H9 (cell line): ENCODE measurements at regions not wholly inside any gene's neighbourhood (a gene's known extent, or its start where the extent isn't known, plus 50 kb on each side); places are given as distances from the start of the nearest gene placed in this dataset.
"Not testable (repeated sequence)": the region's sequence is repeated elsewhere in the genome, so short reads cannot be mapped to it uniquely, and the experiment has no call there.

Experiments
- DNase-seq: peaks from one replicate; pipeline ENCODE4 v3.0.0-alpha.2; 2017
- H2AFZ ChIP-seq: one replicate; pipeline ENCODE4 v1.6.1; 2013; ENCODE audit warnings: mild to moderate bottlenecking, low read length, control low read depth, moderate library complexity
- H2AK5ac ChIP-seq: 2 replicates; pipeline ENCODE4 v1.6.1; 2013; ENCODE audit warnings: low read length, control low read depth, mixed read lengths; ENCODE audit not compliant: insufficient read length
- H2BK120ac ChIP-seq: one replicate; pipeline ENCODE4 v1.6.1; 2013; ENCODE audit warnings: low read depth, mild to moderate bottlenecking, low read length, control low read depth, inconsistent platforms; ENCODE audit not compliant: poor library complexity, severe bottlenecking
- H2BK12ac ChIP-seq: 2 replicates; pipeline ENCODE4 v1.6.1; 2013; ENCODE audit warnings: low read length, control low read depth, mixed read lengths, low read depth; ENCODE audit not compliant: insufficient read length
- H2BK15ac ChIP-seq: 2 replicates; pipeline ENCODE4 v1.6.1; 2013; ENCODE audit warnings: low read depth, low read length, control low read depth
- H2BK20ac ChIP-seq: one replicate; pipeline ENCODE4 v1.6.1; 2013; ENCODE audit warnings: low read depth, mild to moderate bottlenecking, low read length, control low read depth, inconsistent platforms; ENCODE audit not compliant: poor library complexity, severe bottlenecking
- H2BK5ac ChIP-seq: 2 replicates; pipeline ENCODE4 v1.6.1; 2013; ENCODE audit warnings: low read length, control low read depth, mixed read lengths; ENCODE audit not compliant: insufficient read length
- H3K14ac ChIP-seq: 2 replicates; pipeline ENCODE4 v1.6.1; 2013; ENCODE audit warnings: low read length, control low read depth; ENCODE audit not compliant: insufficient read depth
- H3K18ac ChIP-seq: 2 replicates; pipeline ENCODE4 v1.6.1; 2013; ENCODE audit warnings: low read depth, mild to moderate bottlenecking, mixed read lengths, low read length, control low read depth; ENCODE audit not compliant: insufficient read length
- H3K23ac ChIP-seq: 2 replicates; pipeline ENCODE4 v1.6.1; 2013; ENCODE audit warnings: low read length, control low read depth, mixed read lengths, low read depth; ENCODE audit not compliant: insufficient read length
- H3K23me2 ChIP-seq: 2 replicates; pipeline ENCODE4 v1.6.1; 2013; ENCODE audit warnings: low read depth, mild to moderate bottlenecking, mixed read lengths, low read length, control low read depth; ENCODE audit not compliant: insufficient read length, poor library complexity, severe bottlenecking
- H3K27ac ChIP-seq: 2 replicates; pipeline ENCODE4 v1.5.1; 2013; ENCODE audit warnings: low read length, control low read depth, mixed read lengths, low read depth; ENCODE audit not compliant: insufficient read length
- H3K27me3 ChIP-seq: 2 replicates; pipeline ENCODE4 v1.6.1; 2013; ENCODE audit warnings: low read length, control low read depth, inconsistent platforms; ENCODE audit not compliant: insufficient read depth
- H3K4ac ChIP-seq: 2 replicates; pipeline ENCODE4 v1.6.1; 2013; ENCODE audit warnings: low read depth, mild to moderate bottlenecking, control low read depth, inconsistent platforms, low read length, moderate library complexity
- H3K4me1 ChIP-seq: 2 replicates; pipeline ENCODE4 v1.6.1; 2013; ENCODE audit warnings: low read length, control low read depth, inconsistent platforms; ENCODE audit not compliant: insufficient read depth
- H3K4me2 ChIP-seq: 2 replicates; pipeline ENCODE4 v1.6.1; 2013; ENCODE audit warnings: low read length, control low read depth, mixed read lengths; ENCODE audit not compliant: insufficient read length, insufficient read depth
- H3K56ac ChIP-seq: 2 replicates; pipeline ENCODE4 v1.6.1; 2013; ENCODE audit warnings: low read depth, mild to moderate bottlenecking, mixed read lengths, low read length, control low read depth; ENCODE audit not compliant: insufficient read length
- H3K79me1 ChIP-seq: 2 replicates; pipeline ENCODE4 v1.6.1; 2013; ENCODE audit warnings: low read depth, mild to moderate bottlenecking, moderate library complexity, low read length, control low read depth, inconsistent platforms; ENCODE audit not compliant: insufficient read depth, poor library complexity, severe bottlenecking
- H3K79me2 ChIP-seq: 2 replicates; pipeline ENCODE4 v1.6.1; 2013; ENCODE audit warnings: low read length, control low read depth, inconsistent platforms; ENCODE audit not compliant: insufficient read depth
- H3K9ac ChIP-seq: 2 replicates; pipeline ENCODE4 v1.6.1; 2013; ENCODE audit warnings: low read length, control low read depth, mixed read lengths; ENCODE audit not compliant: insufficient read length; ENCODE audit errors: extremely low read depth
- H3K9me3 ChIP-seq: one replicate; pipeline ENCODE4 v1.6.1; 2013; ENCODE audit warnings: low read depth, low read length, inconsistent platforms; ENCODE audit not compliant: control insufficient read depth
- H3T11ph ChIP-seq: one replicate; pipeline ENCODE4 v1.6.1; 2013; ENCODE audit warnings: mild to moderate bottlenecking, low read length, control low read depth, inconsistent platforms
- H4K20me1 ChIP-seq: one replicate; pipeline ENCODE4 v1.6.1; 2013; ENCODE audit not compliant: control insufficient read depth, insufficient read length, insufficient read depth
- H4K5ac ChIP-seq: 2 replicates; pipeline ENCODE4 v1.6.1; 2013; ENCODE audit warnings: low read depth, mild to moderate bottlenecking, mixed read lengths, low read length, control low read depth; ENCODE audit not compliant: insufficient read length
- H4K8ac ChIP-seq: replicated peaks from 2 replicates; pipeline ENCODE4 v1.6.1; 2013; ENCODE audit warnings: low read length, control low read depth, mixed read lengths, low read depth; ENCODE audit not compliant: insufficient read length
- H4K91ac ChIP-seq: 2 replicates; pipeline ENCODE4 v1.6.1; 2013; ENCODE audit warnings: low read depth, mild to moderate bottlenecking, moderate library complexity, mixed read lengths, low read length, control low read depth; ENCODE audit not compliant: insufficient read length
- H3K27ac Mint-ChIP-seq, 3 experiments: 2 replicates in 2 of 3; 3 replicates in 1 of 3; pipeline ENCODE4 v1.8.0; 2020 to 2021; ENCODE audit warnings: mixed read lengths in 3 of 3, mild to moderate bottlenecking in 1 of 3, moderate library complexity in 1 of 3
- H3K27me3 Mint-ChIP-seq: 2 replicates; pipeline ENCODE4 v1.8.0; 2021; ENCODE audit warnings: low read depth, mild to moderate bottlenecking, moderate library complexity, mixed read lengths
- H3K36me3 Mint-ChIP-seq, 3 experiments: 2 replicates in 2 of 3; 3 replicates in 1 of 3; pipeline ENCODE4 v1.8.0; 2020 to 2021; ENCODE audit warnings: low read depth in 3 of 3, mixed read lengths in 3 of 3; ENCODE audit not compliant: insufficient read depth in 1 of 3
- H3K4me1 Mint-ChIP-seq, 2 experiments: 2 replicates each; pipeline ENCODE4 v1.8.0; 2020; ENCODE audit warnings: mixed read lengths in 2 of 2
- H3K4me3 Mint-ChIP-seq, 2 experiments: 2 replicates in 1 of 2; 3 replicates in 1 of 2; pipeline ENCODE4 v1.8.0; 2020 to 2021; ENCODE audit warnings: mild to moderate bottlenecking in 2 of 2, mixed read lengths in 2 of 2, moderate library complexity in 1 of 2
- H3K9me3 Mint-ChIP-seq, 2 experiments: 2 replicates in 1 of 2; 3 replicates in 1 of 2; pipeline ENCODE4 v1.8.0; 2020; ENCODE audit warnings: mild to moderate bottlenecking in 2 of 2, mixed read lengths in 2 of 2, moderate library complexity in 1 of 2
- WGBS: extraction: QIAGEN DNeasy Blood & Tissue Kit; methylation state at CpG from one replicate; pipeline ENCODE4 v1.1.7; 2013; ENCODE audit warnings: missing lambda C conversion rate, low lambda C conversion rate, mixed read lengths; ENCODE audit not compliant: insufficient read length; ENCODE audit errors: extremely low coverage; 5-methylcytosine and 5-hydroxymethylcytosine counted together

DNA sequence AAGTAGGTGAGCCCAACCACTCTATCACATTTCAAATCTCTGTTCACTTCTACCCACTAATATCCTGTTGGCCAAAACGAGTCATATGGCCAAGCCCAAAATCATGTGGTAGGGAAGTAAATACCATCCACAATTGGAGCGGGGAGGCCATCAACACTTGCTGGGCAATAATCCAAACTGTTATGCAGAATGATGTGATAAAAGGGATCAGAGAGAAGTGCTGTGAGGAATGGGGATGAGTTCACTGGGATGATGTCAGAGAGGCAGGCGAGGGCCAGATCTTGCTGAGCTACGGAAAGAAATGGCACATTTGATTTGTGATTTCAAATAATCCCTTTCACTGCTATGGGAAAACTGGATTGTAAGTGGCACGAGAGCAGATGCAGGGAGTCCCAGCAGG, 188.4 kb downstream of the NPIPA8 start:
- not testable (repeated sequence) for H3K4ac ChIP-seq, H3K27ac ChIP-seq, H3K9me3 Mint-ChIP-seq, H3K4me1 Mint-ChIP-seq, H2BK15ac ChIP-seq, H3T11ph ChIP-seq, H3K4me2 ChIP-seq, H3K79me2 ChIP-seq, H3K36me3 Mint-ChIP-seq, H2AK5ac ChIP-seq, H2BK5ac ChIP-seq, H3K27ac Mint-ChIP-seq, H3K27me3 Mint-ChIP-seq, H3K4me3 Mint-ChIP-seq, H3K9ac ChIP-seq, H4K5ac ChIP-seq, H3K56ac ChIP-seq, H2AFZ ChIP-seq, H4K8ac ChIP-seq, H4K20me1 ChIP-seq, H3K18ac ChIP-seq, H3K23ac ChIP-seq, H3K14ac ChIP-seq, H3K4me1 ChIP-seq, H4K91ac ChIP-seq, H2BK120ac ChIP-seq, H3K23me2 ChIP-seq, H3K27me3 ChIP-seq, H2BK20ac ChIP-seq, DNase-seq, H3K9me3 ChIP-seq, H3K79me1 ChIP-seq, H2BK12ac ChIP-seq
- no CpG with 5 or more reads among the region's 5 CpGs for WGBS

DNA sequence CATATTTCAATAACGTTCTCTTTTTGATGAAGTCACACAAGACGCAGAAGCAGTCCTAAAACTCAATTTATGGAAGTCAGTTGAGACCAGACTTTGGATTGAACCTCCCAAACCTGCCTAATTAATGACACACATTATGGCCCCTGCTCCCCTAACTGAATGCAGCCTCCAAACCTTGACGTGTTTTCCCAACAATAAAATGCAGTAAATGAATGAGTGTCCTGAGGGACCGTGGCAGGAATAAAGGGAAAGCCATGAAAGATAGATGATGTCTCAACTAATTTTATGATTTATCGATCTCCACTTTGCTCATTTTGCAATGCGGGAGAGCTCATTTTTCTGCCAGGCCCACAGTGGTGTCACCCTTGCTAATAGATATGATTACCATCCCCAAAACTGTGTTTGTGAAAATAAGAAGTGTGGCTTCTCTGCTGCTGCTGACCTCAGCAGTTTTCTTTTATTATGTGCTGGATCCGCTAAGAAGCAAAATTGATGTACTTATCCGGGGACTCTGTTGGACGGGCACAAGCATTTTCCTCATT, 189.9 kb downstream of the NPIPA8 start:
- H3K4me1 ChIP-seq, H2BK12ac ChIP-seq, H3K18ac ChIP-seq, H2BK5ac ChIP-seq, H3K27ac ChIP-seq, H3K14ac ChIP-seq, H3K27ac Mint-ChIP-seq, H3K79me1 ChIP-seq, H3K56ac ChIP-seq, H3K4me2 ChIP-seq, H3K23ac ChIP-seq, H3K23me2 ChIP-seq, H4K8ac ChIP-seq, H3K27me3 Mint-ChIP-seq, H3K9me3 ChIP-seq, H3K4me3 Mint-ChIP-seq, H2BK15ac ChIP-seq, H3K9ac ChIP-seq, H2AK5ac ChIP-seq, H4K5ac ChIP-seq, H4K91ac ChIP-seq, H3K9me3 Mint-ChIP-seq, H4K20me1 ChIP-seq, H3K4me1 Mint-ChIP-seq, H3K27me3 ChIP-seq, H2BK120ac ChIP-seq, H3T11ph ChIP-seq, H2AFZ ChIP-seq, H2BK20ac ChIP-seq, H3K79me2 ChIP-seq, H3K4ac ChIP-seq, H3K36me3 Mint-ChIP-seq, DNase-seq: not testable (repeated sequence)
- WGBS, result no CpG with 5 or more reads among the region's 9 CpGs
